KMS-11 (cell line): ENCODE measurements at regions not wholly inside any gene's neighbourhood (a gene's known extent, or its start where the extent isn't known, plus 50 kb on each side); places are given as distances from the start of the nearest gene placed in this dataset.

Experiments
- H2AFZ ChIP-seq: fragments of 200-600 bp; sonication (generic); 2 replicates; pipeline ENCODE4 v1.6.1; 2016; ENCODE audit warnings: antibody characterized with exemption, mixed run types, low read depth
- H3K27ac ChIP-seq: fragments of 200-600 bp; sonication (generic); 2 replicates; pipeline ENCODE4 v1.6.1; 2016; ENCODE audit warnings: mild to moderate bottlenecking, mixed run types
- H3K27me3 ChIP-seq: fragments of 200-600 bp; sonication (generic); 2 replicates; pipeline ENCODE4 v1.6.1; 2017; ENCODE audit warnings: mild to moderate bottlenecking, low read depth, mixed run types, moderate library complexity; ENCODE audit not compliant: insufficient read depth
- H3K36me3 ChIP-seq: fragments of 200-600 bp; sonication (generic); 2 replicates; pipeline ENCODE4 v1.6.1; 2017; ENCODE audit warnings: mild to moderate bottlenecking, mixed run types; ENCODE audit not compliant: insufficient read depth
- H3K4me1 ChIP-seq: fragments of 200-600 bp; sonication (generic); 2 replicates; pipeline ENCODE4 v1.6.1; 2016; ENCODE audit warnings: mild to moderate bottlenecking, low read depth, mixed run types; ENCODE audit not compliant: poor library complexity, severe bottlenecking
- H3K4me2 ChIP-seq: fragments of 200-600 bp; sonication (generic); 2 replicates; pipeline ENCODE4 v1.7.0; 2016; ENCODE audit warnings: mild to moderate bottlenecking, mixed run types
- H3K4me3 ChIP-seq: fragments of 200-600 bp; sonication (generic); IDR thresholded peaks from 2 replicates; pipeline ENCODE4 v1.6.1; 2017; ENCODE audit warnings: low read depth, low read length, mixed read lengths; ENCODE audit not compliant: insufficient read depth
- H3K79me2 ChIP-seq: fragments of 200-600 bp; sonication (generic); 2 replicates; pipeline ENCODE4 v1.6.1; 2016; ENCODE audit warnings: low read depth, mixed run types; ENCODE audit not compliant: insufficient read depth
- H3K9ac ChIP-seq: fragments of 200-600 bp; sonication (generic); 2 replicates; pipeline ENCODE4 v1.6.1; 2016; ENCODE audit warnings: mild to moderate bottlenecking, mixed run types
- H4K20me1 ChIP-seq: fragments of 200-600 bp; sonication (generic); 2 replicates; pipeline ENCODE4 v1.6.1; 2016; ENCODE audit warnings: mild to moderate bottlenecking, mixed run types; ENCODE audit not compliant: insufficient read depth
- CTCF ChIP-seq: fragments of 200-600 bp; sonication (generic); conservative IDR thresholded peaks from 2 replicates; pipeline ENCODE4 v1.6.1; 2017; ENCODE audit warnings: low read depth, mild to moderate bottlenecking, antibody characterized with exemption, low read length, moderate library complexity, mixed read lengths

GRCh38 chr6:8556370-8557013, 121.1 kb upstream of the SLC35B3 start:
- Histone ChIP-seq H2AFZ (no peak overlapping the region), H3K27ac (no peak overlapping the region), H3K79me2 (no peaks in the 10 kb centered on the region), H3K27me3 (no peaks in the 10 kb centered on the region), H3K36me3 (no peaks in the 10 kb centered on the region), H4K20me1 (no peaks in the 10 kb centered on the region), H3K4me2 (no peak overlapping the region), H3K9ac (no peak overlapping the region), H3K4me1 (no peaks in the 10 kb centered on the region), H3K4me3 (no peak overlapping the region)
- TF ChIP-seq CTCF: no peak

- H3K36me3 ChIP-seq: no peaks in the 10 kb centered on the region
- no peaks in the 10 kb centered on the region for H3K27me3 ChIP-seq
- H3K79me2 ChIP-seq: no peaks in the 10 kb centered on the region
- no peak overlapping the region for H3K27ac ChIP-seq
- no peak overlapping the region for H3K9ac ChIP-seq
- no peaks in the 10 kb centered on the region for H3K4me1 ChIP-seq
- H3K4me2 ChIP-seq: no peak overlapping the region
- no peak overlapping the region for H2AFZ ChIP-seq
- no peak overlapping the region for H3K4me3 ChIP-seq
- TF ChIP-seq CTCF: no peak
- no peaks in the 10 kb centered on the region for H4K20me1 ChIP-seq
Measured at GRCh38 chr6:8551993-8552392, 116.6 kb upstream of the SLC35B3 start.

- Histone ChIP-seq H3K27me3 (no peaks in the 10 kb centered on the region), H2AFZ (no peak overlapping the region), H3K4me1 (no peaks in the 10 kb centered on the region), H3K36me3 (no peaks in the 10 kb centered on the region), H3K9ac (no peak overlapping the region), H3K4me3 (no peak overlapping the region), H3K79me2 (no peaks in the 10 kb centered on the region), H4K20me1 (no peaks in the 10 kb centered on the region), H3K27ac (no peak overlapping the region), H3K4me2 (no peak overlapping the region)
- no peak for TF ChIP-seq CTCF
Measured at GRCh38 chr6:8551386-8551785, 116.0 kb upstream of the SLC35B3 start.

GRCh38 chr6:8549074-8549790, 113.9 kb upstream of the SLC35B3 start:
- H2AFZ ChIP-seq: no peak overlapping the region
- H3K4me2 ChIP-seq: no peak overlapping the region
- H3K36me3 ChIP-seq: no peaks in the 10 kb centered on the region
- no peaks in the 10 kb centered on the region for H4K20me1 ChIP-seq
- H3K27me3 ChIP-seq: no peaks in the 10 kb centered on the region
- no peak overlapping the region for H3K4me3 ChIP-seq
- no peak for TF ChIP-seq CTCF
- H3K27ac ChIP-seq: no peak overlapping the region
- H3K4me1 ChIP-seq: no peaks in the 10 kb centered on the region
- no peak overlapping the region for H3K9ac ChIP-seq
- no peaks in the 10 kb centered on the region for H3K79me2 ChIP-seq
